ENCODE measurements at regions not wholly inside any gene's neighbourhood (a gene's known extent, or its start where the extent isn't known, plus 50 kb on each side); places are given as distances from the start of the nearest gene placed in this dataset.
"Not testable (repeated sequence)": the region's sequence is repeated elsewhere in the genome, so short reads cannot be mapped to it uniquely, and the experiment has no call there.

DNA sequence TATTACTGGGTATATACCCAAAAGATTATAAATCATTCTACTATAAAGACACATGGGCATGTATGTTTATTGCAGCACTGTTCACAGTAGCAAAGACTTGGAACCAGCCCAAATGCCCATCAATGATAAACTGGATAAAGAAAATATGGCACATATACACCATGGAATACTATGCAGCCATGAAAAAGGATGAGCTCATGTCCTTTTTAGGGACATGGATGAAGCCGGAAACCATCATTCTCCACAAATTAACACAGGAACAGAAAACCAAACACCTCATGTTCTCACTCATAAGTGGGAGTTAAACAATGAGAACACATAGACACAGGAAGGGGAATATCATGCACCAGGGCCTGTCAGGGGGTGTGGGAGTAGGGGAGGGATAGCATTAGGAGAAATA is 772.5 kb downstream of the SH3BGRL start:
- TF ChIP-seq, protein P1, sequence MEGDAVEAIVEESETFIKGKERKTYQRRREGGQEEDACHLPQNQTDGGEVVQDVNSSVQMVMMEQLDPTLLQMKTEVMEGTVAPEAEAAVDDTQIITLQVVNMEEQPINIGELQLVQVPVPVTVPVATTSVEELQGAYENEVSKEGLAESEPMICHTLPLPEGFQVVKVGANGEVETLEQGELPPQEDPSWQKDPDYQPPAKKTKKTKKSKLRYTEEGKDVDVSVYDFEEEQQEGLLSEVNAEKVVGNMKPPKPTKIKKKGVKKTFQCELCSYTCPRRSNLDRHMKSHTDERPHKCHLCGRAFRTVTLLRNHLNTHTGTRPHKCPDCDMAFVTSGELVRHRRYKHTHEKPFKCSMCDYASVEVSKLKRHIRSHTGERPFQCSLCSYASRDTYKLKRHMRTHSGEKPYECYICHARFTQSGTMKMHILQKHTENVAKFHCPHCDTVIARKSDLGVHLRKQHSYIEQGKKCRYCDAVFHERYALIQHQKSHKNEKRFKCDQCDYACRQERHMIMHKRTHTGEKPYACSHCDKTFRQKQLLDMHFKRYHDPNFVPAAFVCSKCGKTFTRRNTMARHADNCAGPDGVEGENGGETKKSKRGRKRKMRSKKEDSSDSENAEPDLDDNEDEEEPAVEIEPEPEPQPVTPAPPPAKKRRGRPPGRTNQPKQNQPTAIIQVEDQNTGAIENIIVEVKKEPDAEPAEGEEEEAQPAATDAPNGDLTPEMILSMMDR (conservative IDR thresholded peaks at IDR 0.05 in 1 of 2, IDR thresholded peaks at IDR 0.05 in 1 of 2; ENCODE audit: low read depth in 1 of 2, low read length in 2 of 2), result not testable (repeated sequence)
- TF ChIP-seq EZH2 (IDR thresholded peaks at IDR 0.05; ENCODE audit: low read length, missing control alignments), result not testable (repeated sequence)

Data from fibroblast of lung (primary cell).